Endodermal cell (in vitro differentiated cells): ENCODE measurements at regions not wholly inside any gene's neighbourhood (a gene's known extent, or its start where the extent isn't known, plus 50 kb on each side); places are given as distances from the start of the nearest gene placed in this dataset.
"Not testable (repeated sequence)": the region's sequence is repeated elsewhere in the genome, so short reads cannot be mapped to it uniquely, and the experiment has no call there.

Experiments used
- DNase-seq: peaks from one replicate; pipeline ENCODE4 v3.0.0-alpha.2; 2017
- H3K27ac ChIP-seq: 2 replicates; pipeline ENCODE4 v1.5.1; 2013; ENCODE audit warnings: mild to moderate bottlenecking, low read depth, low read length, moderate library complexity
- H3K27me3 ChIP-seq: 2 replicates; pipeline ENCODE4 v1.6.1; 2013; ENCODE audit warnings: mild to moderate bottlenecking, low read length, moderate library complexity; ENCODE audit not compliant: insufficient read depth, control insufficient read depth, poor library complexity, severe bottlenecking
- H3K36me3 ChIP-seq: 2 replicates; pipeline ENCODE4 v1.7.0; 2013; ENCODE audit warnings: mild to moderate bottlenecking, low read length, moderate library complexity; ENCODE audit not compliant: control insufficient read depth, insufficient read depth
- H3K4me1 ChIP-seq: one replicate; pipeline ENCODE4 v1.7.0; 2013; ENCODE audit warnings: low read length; ENCODE audit not compliant: control insufficient read depth, insufficient read depth
- H3K4me3 ChIP-seq: 2 replicates; pipeline ENCODE4 v1.5.1; 2013; ENCODE audit warnings: mild to moderate bottlenecking, low read length, moderate library complexity
- H3K9ac ChIP-seq: 2 replicates; pipeline ENCODE4 v1.6.1; 2013; ENCODE audit warnings: mild to moderate bottlenecking, low read length, moderate library complexity; ENCODE audit not compliant: poor library complexity, severe bottlenecking; ENCODE audit errors: extremely low read depth
- H3K9me3 ChIP-seq: 2 replicates; pipeline ENCODE4 v1.6.1; 2013; ENCODE audit warnings: mild to moderate bottlenecking, low read length, moderate library complexity; ENCODE audit not compliant: control insufficient read depth
- H3K27ac Mint-ChIP-seq: 2 replicates; pipeline ENCODE4 v1.8.0; 2020; ENCODE audit warnings: mixed read lengths
- H3K27me3 Mint-ChIP-seq: 2 replicates; pipeline ENCODE4 v1.8.0; 2021; ENCODE audit warnings: mild to moderate bottlenecking, mixed read lengths; ENCODE audit not compliant: insufficient read depth
- H3K36me3 Mint-ChIP-seq: 2 replicates; pipeline ENCODE4 v1.8.0; 2020; ENCODE audit warnings: low read depth, mixed read lengths
- H3K4me1 Mint-ChIP-seq: 2 replicates; pipeline ENCODE4 v1.8.0; 2020; ENCODE audit warnings: mixed read lengths
- H3K4me3 Mint-ChIP-seq: 2 replicates; pipeline ENCODE4 v1.8.0; 2020; ENCODE audit warnings: mild to moderate bottlenecking, moderate library complexity, mixed read lengths
- H3K9me3 Mint-ChIP-seq: 2 replicates; pipeline ENCODE4 v1.8.0; 2020; ENCODE audit warnings: mild to moderate bottlenecking, mixed read lengths
- WGBS, 2 experiments: methylation state at CpG; one replicate each; pipeline versions ENCODE4 v1.1.5 to v1.1.7; 2013; ENCODE audit warnings: missing lambda C conversion rate in 2 of 2, mixed read lengths in 1 of 2; ENCODE audit not compliant: insufficient coverage in 1 of 2, insufficient read length in 1 of 2; 5-methylcytosine and 5-hydroxymethylcytosine counted together
- TF ChIP-seq, protein P1 (sequence below): fragments of 200-600 bp; sonication (generic); conservative IDR thresholded peaks from 2 replicates; pipeline ENCODE4 v1.5.0; 2021; ENCODE audit warnings: antibody characterized with exemption, mild to moderate bottlenecking

DNA sequence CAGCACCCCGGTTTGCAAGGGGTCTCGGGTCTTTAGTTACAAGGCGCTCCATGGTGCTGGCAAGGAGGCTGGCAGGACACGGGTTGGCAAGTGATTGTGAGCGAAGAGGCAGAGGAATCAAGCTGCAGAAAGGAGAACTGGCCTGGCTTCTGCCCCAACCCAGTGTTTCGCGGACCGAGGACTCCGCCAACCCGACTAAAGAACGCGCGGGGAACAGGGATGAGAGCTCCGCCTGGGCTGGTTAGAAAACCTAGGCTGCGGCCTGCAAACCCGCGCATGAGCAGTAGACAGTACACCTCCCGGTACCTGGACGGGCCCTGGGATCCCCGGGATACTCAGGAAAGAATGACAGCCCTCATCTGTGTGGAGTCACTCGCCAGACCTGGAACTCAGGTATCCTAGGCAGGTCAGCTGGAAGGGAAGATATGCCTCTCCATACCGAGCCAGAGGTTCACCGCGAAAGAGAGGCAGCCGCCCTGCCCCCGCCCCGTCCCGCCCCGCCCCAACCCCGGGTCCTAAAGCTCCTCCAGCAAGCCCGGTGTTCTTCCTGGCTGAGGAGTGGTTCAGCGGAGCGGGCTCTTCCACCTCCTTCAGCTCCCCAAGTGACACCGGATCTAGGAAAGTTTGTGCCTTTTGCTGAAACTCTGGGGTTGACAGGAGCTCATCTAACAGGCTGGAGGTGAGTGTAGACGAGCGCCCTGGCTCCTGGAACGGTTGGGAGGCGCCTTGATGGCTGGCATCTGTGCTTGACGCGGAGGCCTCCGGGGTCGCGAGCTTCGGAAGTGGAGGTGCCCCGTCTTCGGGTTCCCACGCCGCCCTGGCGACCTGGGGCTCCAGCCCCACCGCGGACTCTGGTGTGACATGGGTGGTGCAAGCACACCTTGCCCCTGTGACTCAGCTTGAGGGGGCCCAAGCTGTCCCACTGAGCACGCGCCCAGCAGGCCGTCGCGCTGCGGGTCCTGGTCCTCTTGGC is 1847.3 kb upstream of the DEFB115 start:
- no peaks in the 10 kb centered on the region for H3K36me3 ChIP-seq
- WGBS, 2 experiments = 72 to 77% methylated on average over 30 to 57 of the region's 57 CpGs
- no peak for DNase-seq
- Mint-ChIP-seq H3K4me3 (no peak overlapping the region), H3K27ac (no peak overlapping the region), H3K4me1 (no peaks in the 10 kb centered on the region), H3K9me3 (peaks cover 76% of the 10 kb centered on the region), H3K36me3 (peaks cover 5% of the 10 kb centered on the region), H3K27me3 (peaks cover 4% of the 10 kb centered on the region)
- no peak overlapping the region for H3K9ac ChIP-seq
- peaks cover 44% of the 10 kb centered on the region for H3K9me3 ChIP-seq
- no peaks in the 10 kb centered on the region for H3K4me1 ChIP-seq
- TF ChIP-seq, protein P1, sequence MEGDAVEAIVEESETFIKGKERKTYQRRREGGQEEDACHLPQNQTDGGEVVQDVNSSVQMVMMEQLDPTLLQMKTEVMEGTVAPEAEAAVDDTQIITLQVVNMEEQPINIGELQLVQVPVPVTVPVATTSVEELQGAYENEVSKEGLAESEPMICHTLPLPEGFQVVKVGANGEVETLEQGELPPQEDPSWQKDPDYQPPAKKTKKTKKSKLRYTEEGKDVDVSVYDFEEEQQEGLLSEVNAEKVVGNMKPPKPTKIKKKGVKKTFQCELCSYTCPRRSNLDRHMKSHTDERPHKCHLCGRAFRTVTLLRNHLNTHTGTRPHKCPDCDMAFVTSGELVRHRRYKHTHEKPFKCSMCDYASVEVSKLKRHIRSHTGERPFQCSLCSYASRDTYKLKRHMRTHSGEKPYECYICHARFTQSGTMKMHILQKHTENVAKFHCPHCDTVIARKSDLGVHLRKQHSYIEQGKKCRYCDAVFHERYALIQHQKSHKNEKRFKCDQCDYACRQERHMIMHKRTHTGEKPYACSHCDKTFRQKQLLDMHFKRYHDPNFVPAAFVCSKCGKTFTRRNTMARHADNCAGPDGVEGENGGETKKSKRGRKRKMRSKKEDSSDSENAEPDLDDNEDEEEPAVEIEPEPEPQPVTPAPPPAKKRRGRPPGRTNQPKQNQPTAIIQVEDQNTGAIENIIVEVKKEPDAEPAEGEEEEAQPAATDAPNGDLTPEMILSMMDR = no peak
- H3K27ac ChIP-seq = no peak overlapping the region
- no peaks in the 10 kb centered on the region for H3K27me3 ChIP-seq
- no peak overlapping the region for H3K4me3 ChIP-seq

DNA sequence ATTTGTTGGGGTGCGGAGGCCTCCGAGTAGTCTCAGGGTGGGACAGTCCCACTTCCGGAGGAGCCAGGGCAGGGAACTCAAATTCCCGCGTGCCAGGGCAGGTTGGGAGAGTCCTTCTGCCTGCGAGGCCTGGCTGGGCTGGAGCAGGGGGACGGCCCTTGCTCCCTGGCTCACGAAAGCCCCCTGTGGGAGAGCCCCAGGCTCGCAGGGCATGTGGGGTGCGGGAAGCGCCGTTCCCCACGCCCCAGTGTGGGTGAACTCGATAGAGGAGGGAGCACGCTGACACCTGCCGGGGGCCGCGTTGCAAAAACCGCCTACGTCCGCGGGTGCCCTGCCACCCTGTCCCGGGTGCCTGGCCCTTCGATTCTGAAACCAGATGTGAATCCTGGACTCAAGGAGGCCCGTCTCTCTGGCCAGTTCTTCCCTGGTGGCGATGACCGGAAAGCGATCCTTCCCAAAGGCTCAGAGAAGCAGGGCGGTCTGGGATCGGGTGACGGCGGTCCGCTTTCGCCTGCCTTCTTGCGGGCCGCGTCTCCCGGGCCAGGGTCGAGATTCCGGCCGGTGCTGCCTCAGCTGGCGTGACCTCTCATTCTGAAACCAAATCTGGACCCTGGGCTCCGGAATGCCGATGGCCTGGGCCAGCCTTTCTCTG is 1846.5 kb upstream of the DEFB115 start:
- no peaks in the 10 kb centered on the region for H3K4me1 ChIP-seq
- Mint-ChIP-seq H3K4me1 (no peaks in the 10 kb centered on the region), H3K4me3 (no peak overlapping the region), H3K9me3 (peaks cover 74% of the 10 kb centered on the region), H3K27me3 (peaks cover 4% of the 10 kb centered on the region), H3K36me3 (peaks cover 5% of the 10 kb centered on the region), H3K27ac (no peak overlapping the region)
- H3K9me3 ChIP-seq = peaks cover 36% of the 10 kb centered on the region
- no peak overlapping the region for H3K4me3 ChIP-seq
- WGBS, 2 experiments = 66 to 67% methylated on average over 38 to 44 of the region's 44 CpGs
- no peak for DNase-seq
- H3K36me3 ChIP-seq = no peaks in the 10 kb centered on the region
- TF ChIP-seq, protein P1 = no peak
- no peak overlapping the region for H3K9ac ChIP-seq
- no peak overlapping the region for H3K27ac ChIP-seq
- no peaks in the 10 kb centered on the region for H3K27me3 ChIP-seq

DNA sequence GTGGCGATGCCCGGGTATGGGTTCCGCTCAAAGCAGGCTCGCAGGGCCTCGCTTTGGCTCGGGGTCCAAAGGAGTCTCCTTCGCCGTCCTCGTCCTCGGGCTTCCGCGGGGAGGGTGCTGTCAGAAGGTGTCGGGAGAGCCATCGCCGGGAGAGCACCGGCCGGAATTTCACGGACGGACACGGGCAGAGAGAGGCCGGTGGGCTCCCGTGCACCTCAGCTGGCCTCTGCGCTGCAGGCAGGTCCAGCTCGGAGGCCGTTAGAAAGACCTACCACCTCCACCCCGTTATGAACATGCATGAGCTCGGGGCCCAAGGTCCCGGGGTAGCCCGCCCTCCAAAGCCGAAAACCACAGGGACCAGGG is 1846.0 kb upstream of the DEFB115 start:
- not testable (repeated sequence) for H3K27me3 ChIP-seq, DNase-seq, H3K9ac ChIP-seq, H3K27ac Mint-ChIP-seq, H3K4me3 Mint-ChIP-seq, H3K36me3 Mint-ChIP-seq, H3K27me3 Mint-ChIP-seq, H3K4me1 Mint-ChIP-seq, H3K4me1 ChIP-seq, H3K4me3 ChIP-seq, H3K36me3 ChIP-seq, H3K27ac ChIP-seq
- H3K9me3 Mint-ChIP-seq = peaks cover 74% of the 10 kb centered on the region
- peaks cover 38% of the 10 kb centered on the region for H3K9me3 ChIP-seq
- 69 to 79% methylated on average over 14 to 30 of the region's 30 CpGs for WGBS, 2 experiments
